ENCODE measurements at regions not wholly inside any gene's neighbourhood (a gene's known extent, or its start where the extent isn't known, plus 50 kb on each side); places are given as distances from the start of the nearest gene placed in this dataset.

DNA sequence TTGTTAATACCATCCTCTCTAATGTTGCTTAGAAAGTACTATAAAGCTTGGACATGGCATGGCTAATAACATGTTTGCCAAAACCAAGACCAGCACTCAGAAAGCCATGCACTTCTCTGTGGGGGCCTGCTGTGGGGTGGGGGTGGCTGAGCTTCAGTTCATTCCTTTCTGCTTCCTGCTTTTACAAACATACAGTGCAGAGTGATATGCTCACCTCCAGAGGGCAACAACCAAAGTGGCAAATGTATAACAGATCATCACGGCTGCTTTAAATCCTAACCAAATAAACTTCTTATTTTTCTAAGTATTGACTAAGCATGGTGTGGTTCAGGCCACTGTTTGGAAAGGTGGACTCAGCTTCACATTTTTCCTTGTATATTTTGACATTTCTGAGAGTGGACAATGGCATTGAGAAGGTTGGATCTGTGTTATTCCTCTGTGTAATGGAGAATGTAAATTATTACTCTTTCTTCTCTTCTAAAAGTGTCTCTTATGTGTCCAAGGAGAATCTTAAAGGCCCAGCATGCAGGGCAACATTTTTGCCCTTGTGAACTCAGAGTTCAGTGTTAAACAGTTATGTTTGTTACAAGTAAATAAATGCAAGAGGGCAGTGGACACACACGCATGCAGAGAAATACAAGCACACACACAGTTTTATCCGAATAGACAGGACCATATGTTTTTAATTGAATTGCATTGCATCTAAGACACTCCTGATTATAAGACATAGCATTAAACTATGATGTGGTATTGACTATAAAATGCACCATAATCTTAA, 186.1 kb downstream of the HERPUD2 start:
- Histone ChIP-seq H3K4me3 (no peak overlapping the region), H3K4me1 (replicated peaks in 1 of 2) (no peaks in the 10 kb centered on the region), H3K9me3 (replicated peaks in 1 of 3) (no peaks in the 10 kb centered on the region), H3K27me3 (no peaks in the 10 kb centered on the region), H3K27ac (no peak overlapping the region), H3K36me3 (replicated peaks in 1 of 2) (no peaks in the 10 kb centered on the region)
- 74 to 86% (median 81%) methylated on average over 3 of the region's 3 CpGs for WGBS, 4 donors
- intact Hi-C loops (cut with DNase I) = no loop called here
- no peak for DNase-seq
- TF ChIP-seq, protein P1, sequence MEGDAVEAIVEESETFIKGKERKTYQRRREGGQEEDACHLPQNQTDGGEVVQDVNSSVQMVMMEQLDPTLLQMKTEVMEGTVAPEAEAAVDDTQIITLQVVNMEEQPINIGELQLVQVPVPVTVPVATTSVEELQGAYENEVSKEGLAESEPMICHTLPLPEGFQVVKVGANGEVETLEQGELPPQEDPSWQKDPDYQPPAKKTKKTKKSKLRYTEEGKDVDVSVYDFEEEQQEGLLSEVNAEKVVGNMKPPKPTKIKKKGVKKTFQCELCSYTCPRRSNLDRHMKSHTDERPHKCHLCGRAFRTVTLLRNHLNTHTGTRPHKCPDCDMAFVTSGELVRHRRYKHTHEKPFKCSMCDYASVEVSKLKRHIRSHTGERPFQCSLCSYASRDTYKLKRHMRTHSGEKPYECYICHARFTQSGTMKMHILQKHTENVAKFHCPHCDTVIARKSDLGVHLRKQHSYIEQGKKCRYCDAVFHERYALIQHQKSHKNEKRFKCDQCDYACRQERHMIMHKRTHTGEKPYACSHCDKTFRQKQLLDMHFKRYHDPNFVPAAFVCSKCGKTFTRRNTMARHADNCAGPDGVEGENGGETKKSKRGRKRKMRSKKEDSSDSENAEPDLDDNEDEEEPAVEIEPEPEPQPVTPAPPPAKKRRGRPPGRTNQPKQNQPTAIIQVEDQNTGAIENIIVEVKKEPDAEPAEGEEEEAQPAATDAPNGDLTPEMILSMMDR (IDR thresholded peaks at IDR 0.05) = no peak
- no peak for TF ChIP-seq POLR2A (IDR thresholded peaks at IDR 0.05)

DNA sequence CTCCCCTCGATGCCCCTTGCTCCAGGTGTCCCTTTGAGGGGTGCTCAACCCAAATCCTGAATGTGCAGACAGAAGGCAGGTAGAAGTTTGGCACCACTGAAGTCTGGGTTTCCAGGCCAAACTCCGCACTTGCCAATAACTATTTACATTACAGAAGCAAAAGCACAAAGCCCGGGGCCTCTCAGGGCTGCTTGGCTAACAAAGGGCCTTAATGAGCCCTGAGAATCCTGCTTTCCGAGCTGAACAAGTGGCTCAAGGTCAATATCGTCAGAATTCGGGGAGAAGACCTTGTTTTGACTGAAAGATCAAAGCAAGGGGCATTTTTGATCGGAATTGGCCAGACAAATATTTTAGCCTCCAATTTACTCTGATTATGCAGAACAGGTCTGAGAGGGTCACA, 189.9 kb downstream of the HERPUD2 start:
- Histone ChIP-seq H3K4me3 (no peak overlapping the region), H3K27ac (no peak overlapping the region), H3K36me3 (replicated peaks in 1 of 2) (no peaks in the 10 kb centered on the region), H3K27me3 (no peaks in the 10 kb centered on the region), H3K4me1 (replicated peaks in 1 of 2) (no peaks in the 10 kb centered on the region), H3K9me3 (replicated peaks in 1 of 3) (no peaks in the 10 kb centered on the region)
- no peak for TF ChIP-seq POLR2A (IDR thresholded peaks at IDR 0.05)
- TF ChIP-seq, protein P1 (IDR thresholded peaks at IDR 0.05) = no peak
- WGBS, 4 donors = 46 to 53% (median 50%) methylated on average over 6 to 7 of the region's 7 CpGs
- intact Hi-C loops (cut with DNase I) = no loop called here
- DNase-seq = no peak

DNA sequence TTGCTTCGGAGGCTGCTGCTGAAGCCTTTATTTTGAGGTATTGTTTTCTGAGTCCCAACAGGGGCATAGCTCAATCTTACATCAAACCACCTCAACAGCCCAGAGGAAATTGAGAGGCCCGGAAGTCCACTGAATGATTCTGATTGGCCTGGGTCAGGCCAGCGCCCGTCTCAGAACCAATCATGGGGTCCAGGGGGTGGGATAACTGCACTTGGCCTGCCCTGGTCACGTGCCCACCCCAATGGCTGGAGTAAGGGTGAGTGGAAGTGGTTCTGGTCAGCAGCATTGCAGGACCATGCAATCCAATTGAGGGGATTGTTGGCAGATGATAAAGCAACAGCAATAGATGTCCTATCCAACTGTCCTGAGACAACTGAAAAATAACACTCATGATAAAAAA, 190.6 kb downstream of the HERPUD2 start:
- intact Hi-C loops (cut with DNase I) = no loop called here

DNA sequence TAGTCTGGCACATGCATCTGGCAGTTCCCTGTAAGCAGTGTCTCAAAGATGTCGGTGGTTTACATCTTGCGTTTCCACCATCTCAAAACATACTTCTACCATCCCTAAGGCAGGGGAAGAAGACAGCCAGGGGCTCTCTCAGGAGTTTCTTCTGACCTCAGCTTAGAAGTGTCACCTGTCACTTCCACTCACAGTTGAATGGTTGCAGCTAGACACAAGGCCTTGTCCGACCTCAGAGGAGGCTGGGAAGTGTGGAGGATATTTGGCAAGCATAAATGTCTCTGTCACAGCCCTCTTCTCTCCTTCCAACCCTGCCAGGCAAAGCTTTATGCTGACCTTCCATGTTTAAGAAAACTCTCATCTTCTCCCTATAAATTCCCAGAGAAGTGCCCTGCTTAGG, 193.3 kb downstream of the HERPUD2 start:
- Histone ChIP-seq H3K9me3 (replicated peaks in 1 of 3) (no peaks in the 10 kb centered on the region), H3K4me3 (no peak overlapping the region), H3K4me1 (replicated peaks in 1 of 2) (no peaks in the 10 kb centered on the region), H3K36me3 (replicated peaks in 1 of 2) (no peaks in the 10 kb centered on the region), H3K27ac (no peak overlapping the region), H3K27me3 (no peaks in the 10 kb centered on the region)
- intact Hi-C loops (cut with DNase I) = no loop called here
- DNase-seq = no peak
- TF ChIP-seq POLR2A (IDR thresholded peaks at IDR 0.05) = no peak
- TF ChIP-seq, protein P1 (IDR thresholded peaks at IDR 0.05) = no peak
- WGBS, 4 donors = 68 to 83% (median 70%) methylated on average over 3 of the region's 3 CpGs

More for the DNA sequence above, 190.6 kb downstream of the HERPUD2 start:
- no peak overlapping the region for H3K27ac ChIP-seq
- no peaks in the 10 kb centered on the region for H3K4me1 ChIP-seq (replicated peaks in 1 of 2)
- DNase-seq = no peak
- H3K9me3 ChIP-seq (replicated peaks in 1 of 3) = no peaks in the 10 kb centered on the region
- no peak overlapping the region for H3K4me3 ChIP-seq
- WGBS, 4 donors = 89 to 95% (median 90%) methylated on average over 5 of the region's 5 CpGs
- H3K27me3 ChIP-seq = no peaks in the 10 kb centered on the region
- no peaks in the 10 kb centered on the region for H3K36me3 ChIP-seq (replicated peaks in 1 of 2)
- TF ChIP-seq POLR2A (IDR thresholded peaks at IDR 0.05) = no peak
- TF ChIP-seq, protein P1 (IDR thresholded peaks at IDR 0.05) = no peak
